ENCODE measurements at regions not wholly inside any gene's neighbourhood (a gene's known extent, or its start where the extent isn't known, plus 50 kb on each side); places are given as distances from the start of the nearest gene placed in this dataset.

DNA sequence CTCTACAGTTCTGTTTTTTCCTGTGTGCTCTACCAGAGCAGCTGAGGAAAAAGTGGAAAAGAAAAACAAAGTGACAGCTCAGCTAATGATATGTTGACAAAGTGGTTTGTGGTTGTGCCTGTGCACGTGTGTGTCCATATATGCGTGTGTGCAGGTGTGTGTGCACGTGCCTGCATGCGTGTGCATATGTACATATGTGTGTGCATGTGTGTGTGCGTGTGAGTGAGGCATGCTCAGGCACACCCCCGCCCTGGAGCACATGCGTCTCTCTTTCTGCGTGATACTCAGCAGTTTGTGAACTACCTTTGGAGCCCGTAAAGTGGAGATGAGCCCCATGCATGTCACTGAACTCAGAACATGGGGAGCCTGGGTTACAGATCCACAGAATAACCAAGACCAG is 84.5 kb upstream of the GPR26 start:
- H3K4me1 Mint-ChIP-seq = peaks cover 31 to 34% of the 10 kb centered on the region in 2 experiments
- no peak overlapping the region for H3K14ac ChIP-seq (ENCODE audit: insufficient read depth, low read length)
- peaks cover 43% of the 10 kb centered on the region for H3K27me3 Mint-ChIP-seq (ENCODE audit: low read depth)

More for the DNA sequence above, 84.5 kb upstream of the GPR26 start:
- no peak overlapping the region for H3K27ac ChIP-seq (ENCODE audit: insufficient read length, low read depth, low read length)
- Mint-ChIP-seq H3K27ac (no peak overlapping the region), H3K36me3 (ENCODE audit: insufficient read depth in 1 of 3, low read depth in 3 of 3) (no peaks in the 10 kb centered on the region; a peak in 1 of 7 replicates), H3K4me3 (no peak overlapping the region), H3K9me3 (0 out of 5 replicates have a peak, but pooled peaks cover 0 to 2% of the 10 kb centered on the region in 2 experiments)
- H3K79me1 ChIP-seq (ENCODE audit: insufficient read depth, low read depth, low read length, poor library complexity, severe bottlenecking) = no peaks in the 10 kb centered on the region
- no CpG with 5 or more reads among the region's 9 CpGs for WGBS (ENCODE audit: extremely low coverage, insufficient read length, low lambda C conversion rate)
- no peak overlapping the region for H3K18ac ChIP-seq (ENCODE audit: insufficient read length, low read depth, low read length)
- H3T11ph ChIP-seq (ENCODE audit: low read length) = no peak overlapping the region
- no peaks in the 10 kb centered on the region for H3K9me3 ChIP-seq (ENCODE audit: control insufficient read depth, low read depth, low read length)
- no peak overlapping the region for H3K4me2 ChIP-seq (ENCODE audit: insufficient read depth, insufficient read length, low read length)
- H2AFZ ChIP-seq (ENCODE audit: low read length) = no peak overlapping the region
- H4K5ac ChIP-seq (ENCODE audit: insufficient read length, low read depth, low read length) = no peak overlapping the region
- no peak for DNase-seq
- no peak overlapping the region for H4K91ac ChIP-seq (ENCODE audit: insufficient read length, low read depth, low read length)
- H2BK12ac ChIP-seq (ENCODE audit: insufficient read length, low read depth, low read length) = no peak overlapping the region
- H3K9ac ChIP-seq (ENCODE audit: extremely low read depth, insufficient read length, low read length) = no peak overlapping the region
- no peaks in the 10 kb centered on the region for H3K27me3 ChIP-seq (ENCODE audit: insufficient read depth, low read length)
- no peaks in the 10 kb centered on the region for H3K23me2 ChIP-seq (ENCODE audit: insufficient read length, low read depth, low read length, poor library complexity, severe bottlenecking)
- no peak overlapping the region for H2BK20ac ChIP-seq (ENCODE audit: low read depth, low read length, poor library complexity, severe bottlenecking)
- H3K56ac ChIP-seq (ENCODE audit: insufficient read length, low read depth, low read length) = no peak overlapping the region
- H4K8ac ChIP-seq (replicated peaks; ENCODE audit: insufficient read length, low read depth, low read length) = no peak overlapping the region
- no peaks in the 10 kb centered on the region for H3K79me2 ChIP-seq (ENCODE audit: insufficient read depth, low read length)
- no peaks in the 10 kb centered on the region for H4K20me1 ChIP-seq (ENCODE audit: control insufficient read depth, insufficient read depth, insufficient read length)
- no peaks in the 10 kb centered on the region; the same call in 1 of the 2 replicates for H3K4me1 ChIP-seq (ENCODE audit: insufficient read depth, low read length)
- H2AK5ac ChIP-seq (ENCODE audit: insufficient read length, low read length) = no peak overlapping the region
- H3K23ac ChIP-seq (ENCODE audit: insufficient read length, low read depth, low read length) = no peak overlapping the region
- H3K4ac ChIP-seq (ENCODE audit: low read depth, low read length) = no peak overlapping the region
- H2BK15ac ChIP-seq (ENCODE audit: low read depth, low read length) = no peak overlapping the region
- TF ChIP-seq, protein P1, sequence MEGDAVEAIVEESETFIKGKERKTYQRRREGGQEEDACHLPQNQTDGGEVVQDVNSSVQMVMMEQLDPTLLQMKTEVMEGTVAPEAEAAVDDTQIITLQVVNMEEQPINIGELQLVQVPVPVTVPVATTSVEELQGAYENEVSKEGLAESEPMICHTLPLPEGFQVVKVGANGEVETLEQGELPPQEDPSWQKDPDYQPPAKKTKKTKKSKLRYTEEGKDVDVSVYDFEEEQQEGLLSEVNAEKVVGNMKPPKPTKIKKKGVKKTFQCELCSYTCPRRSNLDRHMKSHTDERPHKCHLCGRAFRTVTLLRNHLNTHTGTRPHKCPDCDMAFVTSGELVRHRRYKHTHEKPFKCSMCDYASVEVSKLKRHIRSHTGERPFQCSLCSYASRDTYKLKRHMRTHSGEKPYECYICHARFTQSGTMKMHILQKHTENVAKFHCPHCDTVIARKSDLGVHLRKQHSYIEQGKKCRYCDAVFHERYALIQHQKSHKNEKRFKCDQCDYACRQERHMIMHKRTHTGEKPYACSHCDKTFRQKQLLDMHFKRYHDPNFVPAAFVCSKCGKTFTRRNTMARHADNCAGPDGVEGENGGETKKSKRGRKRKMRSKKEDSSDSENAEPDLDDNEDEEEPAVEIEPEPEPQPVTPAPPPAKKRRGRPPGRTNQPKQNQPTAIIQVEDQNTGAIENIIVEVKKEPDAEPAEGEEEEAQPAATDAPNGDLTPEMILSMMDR (conservative IDR thresholded peaks at IDR 0.05) = no peak
- H2BK5ac ChIP-seq (ENCODE audit: insufficient read length, low read length) = no peak overlapping the region
- H2BK120ac ChIP-seq (ENCODE audit: low read depth, low read length, poor library complexity, severe bottlenecking) = no peak overlapping the region

All from H9 (cell line).